GM21528 (cell line): ENCODE measurements at regions not wholly inside any gene's neighbourhood (a gene's known extent, or its start where the extent isn't known, plus 50 kb on each side); places are given as distances from the start of the nearest gene placed in this dataset.

Experiments used
- ATAC-seq: cut with Tn5 transposase; IDR thresholded peaks from one replicate; pipeline ENCODE4 v1.9.1; 2021; ENCODE audit warnings: mild to moderate bottlenecking, moderate library complexity; ENCODE audit not compliant: unreplicated experiment, low FRiP score

DNA sequence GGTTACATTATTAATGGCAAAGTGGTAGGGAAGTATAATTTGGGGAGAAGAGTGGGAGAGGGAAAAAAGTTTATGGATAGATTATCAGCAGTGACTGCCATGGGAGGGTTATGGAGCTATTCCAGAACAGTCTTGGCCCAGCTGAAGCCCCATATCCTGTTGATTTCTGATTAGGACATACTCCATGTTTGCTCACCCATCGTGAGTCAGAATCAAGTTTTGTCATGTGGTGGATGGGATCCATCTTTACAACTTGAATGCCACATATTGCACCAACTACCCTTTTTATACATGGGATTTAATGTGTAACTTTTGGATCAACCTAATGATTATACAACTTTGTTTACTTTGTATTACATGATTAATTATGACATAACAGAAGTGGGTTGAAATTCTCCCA, 217.0 kb downstream of the HAO1 start:
- no peak for ATAC-seq

- ATAC-seq, result no peak
These were observed 211.9 kb downstream of the HAO1 start for GRCh38 chr20:7728338-7728737.

- no peak for ATAC-seq
These were observed 206.0 kb downstream of the HAO1 start for GRCh38 chr20:7734216-7734615.

DNA sequence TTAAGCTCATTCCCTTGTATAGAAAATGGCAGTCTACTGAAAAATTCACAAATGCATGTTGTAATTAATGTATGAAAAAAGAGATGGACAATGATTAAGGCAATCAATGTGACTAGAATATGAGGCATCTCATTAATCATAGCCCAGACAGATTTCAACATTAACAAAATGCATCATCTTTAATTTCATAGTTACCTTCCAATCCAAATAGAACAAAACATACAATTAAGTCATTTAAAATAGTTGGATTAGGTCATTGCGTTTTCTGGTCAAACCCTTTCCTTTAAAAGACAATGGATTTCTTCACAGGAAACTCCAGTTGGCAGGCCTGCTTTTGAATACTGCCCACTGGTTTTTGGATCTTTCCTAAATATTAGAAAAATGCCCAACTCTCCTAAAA, 203.9 kb downstream of the HAO1 start:
- ATAC-seq, result no peak

GRCh38 chr20:7741866-7742265, 198.4 kb downstream of the HAO1 start:
- no peak for ATAC-seq

DNA sequence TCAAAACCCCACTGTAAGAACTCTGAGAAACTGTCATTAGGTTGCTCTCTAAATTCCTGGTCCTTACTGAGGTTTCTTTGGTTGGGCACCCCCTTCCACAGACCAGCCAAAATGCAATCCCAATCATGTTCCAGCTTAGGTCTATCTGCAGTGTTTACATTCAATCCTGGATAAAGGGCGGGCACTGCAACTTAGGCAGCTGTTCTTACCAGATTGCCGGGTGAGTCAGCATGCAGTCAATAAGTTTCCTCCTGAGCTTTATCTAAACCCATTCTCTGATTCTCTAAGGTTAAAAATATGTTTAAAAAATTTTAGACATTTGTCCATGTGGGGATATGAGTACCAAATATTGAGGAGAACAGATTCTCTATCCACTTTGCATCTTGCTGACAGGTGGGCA, 197.8 kb downstream of the HAO1 start:
- no peak for ATAC-seq

- ATAC-seq, result no peak
These were observed 195.8 kb downstream of the HAO1 start for GRCh38 chr20:7744411-7744810.

GRCh38 chr20:7748624-7749023, 191.6 kb downstream of the HAO1 start:
- no peak for ATAC-seq

- ATAC-seq, result no peak
These were observed 186.2 kb downstream of the HAO1 start for GRCh38 chr20:7754102-7754501.

DNA sequence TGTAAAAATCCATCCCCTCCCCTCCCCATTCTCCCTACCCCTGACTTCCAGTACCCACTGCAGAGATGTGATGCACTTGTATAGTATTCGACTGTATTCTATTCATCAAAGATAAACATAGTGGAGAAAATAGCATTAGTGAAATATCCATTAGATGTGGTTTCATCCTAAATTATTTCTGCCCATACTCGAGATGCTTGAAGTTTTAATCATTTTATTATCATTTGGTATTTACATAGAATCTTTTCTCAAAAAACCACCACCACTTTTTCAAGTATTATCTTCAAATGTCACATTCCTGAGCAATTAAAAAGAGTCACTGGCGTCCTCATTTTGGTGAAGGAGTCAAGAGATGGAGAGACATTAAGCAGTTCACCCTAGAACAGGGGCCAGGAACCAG, 181.9 kb downstream of the HAO1 start:
- no peak for ATAC-seq

GRCh38 chr20:7760247-7761031, 179.8 kb downstream of the HAO1 start:
- ATAC-seq, result no peak

- ATAC-seq, result peak; percentile 78
These were observed 175.0 kb downstream of the HAO1 start for GRCh38 chr20:7765221-7765620.

DNA sequence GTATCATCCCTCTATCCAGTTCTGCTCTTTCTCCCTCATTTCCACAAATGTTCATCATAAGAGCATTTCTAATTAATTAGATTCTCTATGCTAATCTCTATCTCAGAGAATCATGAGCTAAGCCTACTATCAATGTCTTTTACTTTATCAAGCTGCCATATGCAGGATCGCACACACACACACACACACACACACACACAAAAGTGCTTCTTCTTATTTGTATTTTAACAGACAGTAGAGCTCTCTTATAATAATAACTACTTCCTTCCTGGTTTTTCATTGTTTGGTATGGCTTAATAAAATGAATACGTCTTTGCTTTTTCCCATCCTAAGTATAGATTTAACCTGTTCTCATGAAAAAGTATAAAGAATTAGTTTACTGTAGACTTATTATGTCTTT, 170.2 kb downstream of the HAO1 start:
- ATAC-seq, result no peak

DNA sequence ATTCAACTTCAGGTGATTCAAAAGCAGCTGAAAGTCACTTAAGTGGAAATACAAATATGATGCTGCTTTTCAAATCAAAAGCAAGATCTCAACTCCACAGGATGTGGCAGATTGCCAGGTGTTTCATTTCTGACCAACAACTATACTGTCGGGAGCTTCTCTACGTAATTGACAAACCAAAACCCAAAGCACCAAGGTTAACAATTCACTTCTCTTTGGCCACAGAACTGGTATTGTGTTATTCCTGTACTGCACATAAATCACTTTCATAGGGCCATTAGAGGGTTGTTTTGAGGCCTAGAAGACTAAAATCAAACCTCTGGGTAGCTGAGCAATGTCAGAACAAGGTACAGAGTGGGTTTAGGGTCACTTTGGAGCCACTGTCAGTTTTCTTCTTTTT, 169.7 kb downstream of the HAO1 start:
- ATAC-seq, result peak; percentile 98

- ATAC-seq, result no peak
These were observed 167.9 kb downstream of the HAO1 start for GRCh38 chr20:7772371-7772770.

GRCh38 chr20:7773511-7773910, 166.7 kb downstream of the HAO1 start:
- ATAC-seq, result no peak

DNA sequence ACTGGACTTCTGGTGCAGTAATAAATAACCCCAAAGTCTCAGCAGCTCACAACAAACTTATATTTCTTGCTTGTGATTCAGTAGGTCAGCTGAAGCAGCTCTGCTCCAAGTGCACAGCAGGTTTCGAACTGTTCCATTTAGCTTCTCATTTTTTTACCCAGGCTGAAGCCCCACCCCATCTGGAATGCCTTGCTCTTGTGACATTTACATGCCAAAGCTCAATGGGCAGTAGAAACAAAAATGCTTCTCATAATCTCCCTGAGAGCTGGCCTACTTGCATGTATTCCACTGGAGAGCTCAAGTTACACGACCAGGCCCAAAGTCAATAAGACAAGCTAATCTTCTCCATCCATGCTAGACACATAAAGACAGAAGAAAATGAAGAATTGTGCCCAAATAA, 165.2 kb downstream of the HAO1 start:
- no peak for ATAC-seq

GRCh38 chr20:7776148-7776547, 164.1 kb downstream of the HAO1 start:
- ATAC-seq, result no peak

DNA sequence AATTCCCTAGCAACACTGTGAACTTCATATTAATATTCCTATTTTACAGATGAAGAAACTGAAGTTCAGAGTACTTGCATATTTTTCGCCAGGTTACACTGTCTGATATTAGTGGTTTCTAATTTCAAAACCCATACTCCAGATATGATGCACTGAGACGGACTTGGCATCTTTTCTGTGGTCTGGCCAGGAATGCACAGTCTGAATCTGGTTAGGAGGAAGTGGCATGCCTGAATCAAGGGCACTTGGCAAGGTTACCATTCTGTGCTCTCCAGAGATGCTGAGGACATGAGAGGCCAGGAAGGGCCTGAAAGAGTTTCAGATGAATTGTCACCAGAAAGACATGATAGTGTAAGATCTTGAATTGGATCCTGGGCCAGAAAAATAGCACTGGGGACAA, 150.1 kb downstream of the HAO1 start:
- no peak for ATAC-seq

DNA sequence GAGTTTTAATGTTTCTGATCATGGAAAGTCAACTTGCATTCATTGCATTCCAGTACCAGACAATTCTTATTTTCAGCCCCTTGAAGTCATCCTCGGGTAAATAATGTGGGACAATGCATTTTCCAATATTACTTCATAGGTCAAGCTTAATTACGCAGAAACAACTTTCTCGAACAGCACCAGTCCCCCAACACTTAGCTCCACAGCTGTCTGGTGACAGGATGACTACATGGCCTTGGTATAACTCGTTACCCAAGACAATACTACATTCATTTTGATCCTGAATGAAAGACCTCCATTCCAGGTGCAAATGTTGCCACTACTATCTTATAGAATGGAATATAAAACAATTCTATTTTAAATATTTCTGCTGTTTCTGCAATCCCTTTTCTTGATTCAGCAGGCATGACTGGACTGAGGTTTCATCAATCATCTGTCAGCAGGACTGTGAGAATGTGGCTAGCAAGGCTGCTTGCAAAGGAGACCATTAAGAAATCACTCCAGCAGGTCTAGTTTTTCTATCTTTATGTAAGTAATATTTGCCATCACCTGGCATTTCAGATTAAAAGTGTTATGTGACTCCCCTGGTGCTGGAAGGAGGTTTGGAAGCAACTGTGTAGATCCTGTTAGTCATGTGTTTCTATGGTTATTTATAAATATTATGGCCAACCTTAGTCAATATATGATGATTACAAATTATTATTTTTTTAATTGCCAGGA, 147.9 kb downstream of the HAO1 start:
- no peak for ATAC-seq

DNA sequence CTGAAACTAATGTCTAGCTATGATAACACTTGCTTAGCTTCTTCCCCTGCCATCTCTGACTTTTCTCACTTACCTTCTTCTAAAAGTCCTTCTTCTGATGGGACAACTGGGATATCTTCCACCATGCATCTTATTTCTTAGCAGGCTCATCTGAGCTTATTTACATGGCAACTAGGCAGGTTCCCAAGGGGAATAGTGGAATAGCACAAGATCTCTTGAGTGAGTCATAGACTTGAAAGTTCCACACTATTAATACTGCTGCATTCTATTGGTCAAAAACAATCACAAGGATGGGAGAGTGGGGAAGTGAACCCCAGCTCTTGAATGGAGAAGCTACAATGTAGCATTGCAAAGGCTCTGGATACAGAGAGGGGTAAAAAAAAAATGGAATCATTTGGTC, 142.1 kb downstream of the HAO1 start:
- no peak for ATAC-seq

- ATAC-seq, result no peak
These were observed 140.4 kb downstream of the HAO1 start for GRCh38 chr20:7799862-7800261.
